Duodenal mucosa (tissue), 2 donors: ENCODE measurements at regions not wholly inside any gene's neighbourhood (a gene's known extent, or its start where the extent isn't known, plus 50 kb on each side); places are given as distances from the start of the nearest gene placed in this dataset.
A peak's percentile ranks its signal among the peaks of the same experiment; 100 is the strongest.

ENCODE experiments used
- H3K27ac ChIP-seq: one replicate; pipeline ENCODE4 v1.7.0; 2013; ENCODE audit warnings: low read depth, low read length
- H3K27me3 ChIP-seq, 2 donors: one replicate each; pipeline ENCODE4 v1.7.0; 2013; ENCODE audit warnings: low read length in 2 of 2, control low read depth in 1 of 2; ENCODE audit not compliant: insufficient read depth in 2 of 2, control insufficient read depth in 1 of 2
- H3K36me3 ChIP-seq, 2 donors: one replicate each; pipeline ENCODE4 v1.7.0; 2013; ENCODE audit warnings: low read length in 2 of 2, control low read depth in 1 of 2; ENCODE audit not compliant: insufficient read depth in 2 of 2, control insufficient read depth in 1 of 2
- H3K4me1 ChIP-seq, 2 donors: one replicate each; pipeline ENCODE4 v1.7.0; 2013; ENCODE audit warnings: low read length in 2 of 2, control low read depth in 1 of 2; ENCODE audit not compliant: insufficient read depth in 2 of 2, control insufficient read depth in 1 of 2
- H3K4me3 ChIP-seq, 2 donors: one replicate each; pipeline ENCODE4 v1.7.0; 2013; ENCODE audit warnings: low read length in 2 of 2, low read depth in 1 of 2
- H3K9ac ChIP-seq, 2 donors: one replicate each; pipeline ENCODE4 v1.7.0; 2013; ENCODE audit warnings: low read length in 2 of 2, low read depth in 1 of 2
- H3K9me3 ChIP-seq, 2 donors: one replicate each; pipeline ENCODE4 v1.7.0; 2013; ENCODE audit warnings: low read length in 2 of 2, control low read depth in 1 of 2; ENCODE audit not compliant: control insufficient read depth in 1 of 2

DNA sequence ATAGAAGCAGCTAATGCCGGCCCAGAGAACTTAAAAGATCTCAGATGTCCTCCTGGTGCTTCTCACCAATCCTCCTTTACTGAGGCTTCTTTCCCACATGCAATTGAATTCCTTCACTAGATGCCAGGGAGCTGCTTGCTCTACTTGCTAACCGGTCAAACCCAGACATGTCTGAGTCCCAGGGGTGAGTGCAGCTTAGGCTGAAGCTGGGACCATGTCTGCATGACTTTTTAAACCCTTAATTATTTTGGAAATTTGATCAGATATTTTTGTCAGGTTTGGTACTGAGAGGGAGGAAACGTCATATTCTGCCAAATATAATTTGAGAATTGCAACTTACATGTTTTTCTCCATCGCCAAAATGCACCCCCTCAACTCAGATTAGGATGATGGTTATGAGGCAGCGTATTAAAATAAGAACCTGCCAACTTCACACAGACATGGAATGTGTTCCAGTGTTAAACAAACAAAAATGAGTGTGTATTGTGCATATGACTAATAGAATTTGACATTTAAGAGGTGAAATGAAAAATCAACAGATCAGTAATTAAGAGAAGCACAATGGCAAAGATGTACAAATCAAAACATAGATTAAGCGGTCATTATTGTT, 529.5 kb downstream of the ETS1 start:
- Histone ChIP-seq H3K4me3 (no peak overlapping the region), H3K9ac (no peak overlapping the region), H3K9me3 (no peaks in the 10 kb centered on the region), H3K27me3 (no peaks in the 10 kb centered on the region), H3K4me1 (no peaks in the 10 kb centered on the region), H3K36me3 (no peaks in the 10 kb centered on the region), H3K27ac (no peak overlapping the region)

DNA sequence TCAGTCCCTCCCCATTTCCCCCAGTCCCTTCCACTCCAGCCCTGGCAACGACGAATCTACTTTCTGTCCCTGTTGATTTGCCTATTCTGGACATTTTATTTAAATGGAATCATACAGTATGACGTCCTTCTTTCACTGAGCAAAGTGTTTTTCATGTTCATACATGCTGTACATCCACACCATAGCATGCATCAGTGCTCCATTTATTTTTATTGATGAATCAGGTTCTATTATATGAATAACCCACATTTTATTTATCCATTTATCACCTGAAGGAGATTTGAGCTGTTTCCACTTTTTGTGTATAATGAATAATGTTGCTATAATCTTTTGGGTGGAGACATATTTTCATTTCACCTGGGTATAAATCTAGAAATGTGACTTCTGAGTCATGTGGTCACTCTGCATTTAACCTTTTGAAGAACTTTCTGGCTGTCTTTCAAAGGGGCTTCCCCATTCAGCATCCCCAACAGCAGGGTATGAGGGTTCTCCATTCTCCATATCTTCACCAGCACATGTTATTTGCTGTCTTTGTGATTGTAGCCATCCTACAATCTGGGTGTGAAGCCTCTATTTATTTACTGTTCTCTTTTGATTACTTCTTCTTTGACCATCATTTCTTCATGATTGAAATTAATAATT, 531.7 kb downstream of the ETS1 start:
- no peak overlapping the region for H3K4me3 ChIP-seq
- no peaks in the 10 kb centered on the region for H3K36me3 ChIP-seq
- H3K27ac ChIP-seq = no peak overlapping the region
- H3K9ac ChIP-seq = no peak overlapping the region
- H3K27me3 ChIP-seq = no peaks in the 10 kb centered on the region
- no peaks in the 10 kb centered on the region for H3K4me1 ChIP-seq
- H3K9me3 ChIP-seq = no peaks in the 10 kb centered on the region

DNA sequence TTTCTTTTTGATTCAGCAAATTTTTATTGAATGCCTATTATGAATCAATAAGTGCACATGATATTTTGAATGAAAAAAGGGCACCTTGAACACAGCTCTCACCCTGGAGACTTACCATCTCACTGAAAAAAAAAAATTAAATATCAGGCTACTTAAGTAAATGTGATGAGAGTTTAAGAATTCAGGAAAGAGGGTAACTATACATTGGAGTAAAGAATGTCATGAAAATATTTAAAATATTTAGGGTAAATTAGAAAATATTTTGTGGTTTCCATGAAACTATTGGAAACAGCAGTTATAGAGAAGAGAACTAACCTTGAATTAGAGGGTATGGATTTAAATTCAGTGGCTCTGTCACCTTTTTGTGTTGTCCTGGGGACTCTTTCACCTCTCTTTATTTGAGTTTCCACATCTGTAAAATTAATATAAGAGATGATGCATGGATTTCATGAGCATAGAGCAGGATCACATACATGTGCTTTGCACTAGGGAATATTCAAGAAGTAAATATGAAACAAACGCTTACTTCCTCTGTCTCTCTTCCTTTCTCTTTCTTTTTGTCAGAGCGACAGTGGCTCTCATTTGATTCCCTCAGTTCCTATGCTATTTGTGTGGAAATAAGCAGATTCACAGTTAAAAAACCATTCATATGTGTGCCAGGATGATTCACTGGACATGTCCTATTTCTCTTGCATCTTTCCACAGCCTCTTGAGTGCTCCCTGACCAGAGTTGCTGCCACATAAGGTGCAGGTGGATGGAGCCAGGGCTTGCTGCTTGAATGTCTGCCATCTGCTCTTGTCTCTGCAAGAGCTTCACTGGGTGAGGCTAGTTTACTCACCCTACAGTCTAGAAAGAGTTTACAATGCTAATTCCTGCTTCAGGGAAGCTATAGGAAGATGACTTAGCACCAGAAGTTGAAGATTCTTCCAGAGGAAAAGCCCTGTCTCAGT, 533.1 kb downstream of the ETS1 start:
- no peaks in the 10 kb centered on the region for H3K4me1 ChIP-seq
- no peak overlapping the region for H3K9ac ChIP-seq
- H3K36me3 ChIP-seq = no peaks in the 10 kb centered on the region
- peak overlapping the region in 1 of 2 donors; percentile 16 for H3K4me3 ChIP-seq
- H3K27me3 ChIP-seq = no peaks in the 10 kb centered on the region
- no peak overlapping the region for H3K27ac ChIP-seq
- no peaks in the 10 kb centered on the region for H3K9me3 ChIP-seq

DNA sequence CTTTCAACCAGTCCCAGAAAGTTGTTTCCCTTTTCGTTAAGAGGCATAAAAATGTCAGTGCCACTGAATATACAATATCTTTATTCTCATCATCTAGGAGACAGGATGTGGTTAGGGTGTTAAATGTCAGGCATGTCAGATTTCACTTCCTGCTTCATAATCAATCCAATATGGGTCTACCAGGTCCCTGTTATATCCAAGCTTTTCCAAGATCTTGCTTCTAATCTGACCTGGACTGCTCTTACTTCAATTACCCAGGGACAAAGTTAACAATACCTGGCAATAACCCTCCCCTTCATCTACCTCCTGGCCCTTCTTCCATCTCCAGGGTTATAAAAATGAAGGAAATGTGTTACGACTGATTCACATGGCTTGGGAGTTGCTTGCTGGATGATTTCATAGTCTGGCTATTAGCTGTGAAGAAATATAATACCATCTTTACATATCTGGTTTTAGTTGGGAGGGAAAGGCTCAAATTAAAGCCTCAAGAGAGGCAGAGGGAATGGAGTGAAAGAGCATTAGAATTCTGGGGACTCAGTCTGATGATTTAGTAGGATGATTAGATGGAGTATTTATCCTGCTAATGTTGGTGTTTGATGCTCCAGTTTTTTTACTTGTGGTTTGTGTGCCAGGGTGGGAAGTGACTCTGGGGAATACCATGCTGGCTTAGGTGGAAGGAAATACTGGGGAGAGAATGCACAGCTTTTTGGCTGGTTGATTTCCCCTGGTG, 534.3 kb downstream of the ETS1 start:
- Histone ChIP-seq H3K4me1 (no peaks in the 10 kb centered on the region), H3K27ac (no peak overlapping the region), H3K9me3 (no peaks in the 10 kb centered on the region), H3K9ac (no peak overlapping the region), H3K4me3 (no peak overlapping the region), H3K27me3 (no peaks in the 10 kb centered on the region), H3K36me3 (no peaks in the 10 kb centered on the region)

DNA sequence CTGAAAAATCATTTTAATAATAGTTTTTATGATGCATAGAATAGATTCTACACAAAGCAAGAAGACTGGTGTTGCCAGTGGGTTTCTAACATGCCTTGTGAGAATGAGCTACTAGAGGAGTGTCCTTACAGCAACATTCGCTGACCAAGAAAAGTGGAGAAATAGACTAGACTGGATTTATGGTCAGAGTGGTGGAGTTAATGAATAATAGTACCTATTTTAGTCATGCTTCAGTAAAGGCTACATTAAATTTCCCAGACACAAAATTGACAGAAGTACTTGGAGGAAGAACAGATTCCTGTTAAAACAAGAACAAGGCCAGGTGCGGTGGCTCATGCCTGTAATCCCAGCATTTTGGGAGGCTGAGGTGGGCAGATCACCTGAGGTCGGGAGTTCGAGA, 539.2 kb downstream of the ETS1 start:
- H3K9ac ChIP-seq = no peak overlapping the region
- no peaks in the 10 kb centered on the region for H3K27me3 ChIP-seq
- no peak overlapping the region for H3K4me3 ChIP-seq
- H3K4me1 ChIP-seq = no peaks in the 10 kb centered on the region
- no peak overlapping the region for H3K27ac ChIP-seq
- H3K36me3 ChIP-seq = no peaks in the 10 kb centered on the region
- H3K9me3 ChIP-seq = no peaks in the 10 kb centered on the region

DNA sequence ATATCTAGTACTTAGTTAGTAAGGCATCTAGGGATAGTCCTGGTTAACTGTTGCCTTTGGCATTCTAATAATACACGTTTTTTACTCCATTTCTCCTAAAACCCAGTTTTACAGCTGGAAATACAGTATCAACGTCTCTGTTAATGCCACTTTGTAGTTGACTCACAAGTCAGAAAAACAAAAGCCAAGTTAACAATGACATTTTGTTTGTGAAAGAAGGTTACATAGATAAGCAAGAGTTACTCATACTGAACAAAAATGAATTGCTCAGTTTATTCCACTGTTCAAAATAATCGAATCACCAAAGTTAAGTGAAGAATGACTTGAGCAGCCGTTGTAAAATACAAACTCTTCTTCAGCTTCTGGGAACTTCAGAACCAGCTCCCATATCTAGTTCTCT, 540.3 kb downstream of the ETS1 start:
- H3K9ac ChIP-seq = no peak overlapping the region

DNA sequence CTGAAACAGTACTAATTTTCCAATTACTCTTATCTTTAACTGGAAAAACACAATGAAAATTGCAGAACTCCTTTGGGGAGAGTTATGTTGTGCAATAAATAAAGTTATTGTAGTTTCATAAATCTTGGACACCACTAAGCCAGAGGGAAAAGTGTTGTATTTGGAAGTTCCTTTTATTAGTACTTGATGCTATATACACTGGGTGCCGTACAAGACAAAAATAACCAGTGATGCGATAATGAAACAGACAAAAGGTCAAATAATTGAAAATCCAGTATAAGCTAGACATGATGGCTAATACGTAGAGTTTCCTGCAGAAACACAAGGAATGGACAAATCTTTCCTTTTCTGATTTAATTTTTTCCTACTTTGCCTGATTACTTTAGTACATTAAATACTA, 541.1 kb downstream of the ETS1 start:
- no peak overlapping the region for H3K27ac ChIP-seq
- no peak overlapping the region for H3K4me3 ChIP-seq
- H3K4me1 ChIP-seq = no peaks in the 10 kb centered on the region

More for the DNA sequence above, 540.3 kb downstream of the ETS1 start:
- no peaks in the 10 kb centered on the region for H3K27me3 ChIP-seq
- no peaks in the 10 kb centered on the region for H3K9me3 ChIP-seq
- no peaks in the 10 kb centered on the region for H3K36me3 ChIP-seq
- no peaks in the 10 kb centered on the region for H3K4me1 ChIP-seq
- no peak overlapping the region for H3K4me3 ChIP-seq
- H3K27ac ChIP-seq = no peak overlapping the region

DNA sequence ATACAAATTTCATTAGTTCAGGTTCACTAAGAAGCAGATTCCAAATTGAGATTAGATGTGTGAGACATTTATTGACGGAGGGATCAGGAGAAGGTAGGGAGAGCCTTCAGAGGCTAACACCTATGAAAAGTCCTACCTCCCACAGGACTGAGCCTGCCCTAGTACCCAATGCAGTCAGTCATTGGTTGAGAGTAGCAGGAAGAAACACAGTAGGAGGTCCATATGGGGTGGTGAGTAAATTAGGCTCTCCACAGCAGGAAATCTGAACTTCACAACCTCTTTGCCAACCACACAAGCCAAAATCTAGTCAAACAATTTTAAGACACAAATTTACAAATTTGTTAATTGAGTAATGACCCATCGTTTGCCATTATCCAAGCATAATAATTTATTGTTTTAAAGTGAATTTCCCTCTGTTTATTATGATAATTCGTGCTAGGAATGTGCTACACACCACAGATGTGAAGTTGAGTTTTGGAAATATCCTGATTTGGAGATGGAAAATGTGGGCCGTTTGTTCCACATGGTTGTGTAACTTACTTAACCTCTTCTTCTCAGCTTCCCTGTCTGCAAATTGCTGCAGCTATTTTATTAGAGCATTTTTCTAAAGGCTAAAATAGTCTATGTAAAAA, 542.1 kb downstream of the ETS1 start:
- H3K4me3 ChIP-seq = no peak overlapping the region
- H3K27ac ChIP-seq = no peak overlapping the region
- H3K9ac ChIP-seq = no peak overlapping the region
- no peaks in the 10 kb centered on the region for H3K4me1 ChIP-seq
- H3K9me3 ChIP-seq = no peaks in the 10 kb centered on the region
- no peaks in the 10 kb centered on the region for H3K36me3 ChIP-seq
- H3K27me3 ChIP-seq = no peaks in the 10 kb centered on the region

More for the DNA sequence above, 541.1 kb downstream of the ETS1 start:
- Histone ChIP-seq H3K36me3 (no peaks in the 10 kb centered on the region), H3K27me3 (no peaks in the 10 kb centered on the region), H3K9ac (no peak overlapping the region), H3K9me3 (no peaks in the 10 kb centered on the region)

DNA sequence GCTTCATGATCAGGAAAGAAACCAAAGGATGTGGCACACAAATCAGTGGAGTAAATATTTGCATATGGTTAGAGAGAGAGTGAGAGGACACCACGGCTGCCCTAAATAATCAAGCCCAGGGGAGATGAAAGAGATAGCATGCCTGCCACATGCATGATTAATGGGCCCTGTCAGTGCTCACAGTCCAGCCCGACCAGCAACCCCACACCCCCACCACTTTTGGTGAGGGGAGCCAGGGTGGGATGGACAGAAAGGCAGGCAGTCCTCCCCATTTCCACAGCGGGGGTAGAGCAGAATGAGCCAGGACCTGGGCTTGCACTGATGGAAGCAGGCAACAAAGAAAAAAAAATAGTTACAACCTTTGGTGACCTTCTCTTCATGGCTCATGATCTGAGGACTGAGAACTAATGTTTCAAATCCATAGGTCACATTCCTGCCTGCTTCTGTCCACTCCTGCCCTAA, 545.0 kb downstream of the ETS1 start:
- Histone ChIP-seq H3K9ac (no peak overlapping the region), H3K36me3 (no peaks in the 10 kb centered on the region), H3K4me3 (no peak overlapping the region), H3K4me1 (no peaks in the 10 kb centered on the region), H3K9me3 (no peaks in the 10 kb centered on the region), H3K27ac (no peak overlapping the region), H3K27me3 (no peaks in the 10 kb centered on the region)
